GM23248 (cell line): ENCODE measurements at regions not wholly inside any gene's neighbourhood (a gene's known extent, or its start where the extent isn't known, plus 50 kb on each side); places are given as distances from the start of the nearest gene placed in this dataset.
"Not testable (repeated sequence)": the region's sequence is repeated elsewhere in the genome, so short reads cannot be mapped to it uniquely, and the experiment has no call there.

ENCODE experiments used
- EZH2 ChIP-seq: fragments of 200-600 bp; sonication (generic); IDR thresholded peaks from 2 replicates; pipeline ENCODE4 v1.6.1; 2018; ENCODE audit warnings: antibody characterized with exemption, mild to moderate bottlenecking; ENCODE audit not compliant: insufficient read depth, poor library complexity, severe bottlenecking
- EZH2phosphoT487 ChIP-seq: fragments of 200-600 bp; sonication (generic); IDR thresholded peaks from 2 replicates; pipeline ENCODE4 v1.6.1; 2018; ENCODE audit warnings: antibody characterized with exemption, moderate library complexity, mild to moderate bottlenecking, low read depth; ENCODE audit not compliant: insufficient read depth

DNA sequence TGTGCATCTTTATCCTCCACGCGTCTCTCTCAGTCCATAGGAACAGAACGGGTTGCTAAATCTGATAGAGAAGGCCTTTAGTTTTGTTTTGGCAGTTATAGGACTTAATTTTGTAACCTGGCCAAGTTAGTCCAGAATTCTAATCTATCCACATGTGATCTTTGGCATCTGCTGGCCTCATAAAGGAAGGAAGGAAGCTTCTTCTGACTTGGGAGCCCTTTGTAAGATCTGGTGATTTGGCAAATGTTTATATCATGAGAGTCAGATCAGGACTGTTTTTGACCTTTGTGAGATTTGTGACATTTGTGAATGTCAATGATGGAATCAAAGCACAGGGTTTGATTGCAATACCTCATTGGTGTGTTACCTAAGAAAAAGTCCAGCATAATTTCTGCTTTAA, 96.4 kb upstream of the MTLN start:
- not testable (repeated sequence) for TF ChIP-seq EZH2phosphoT487, EZH2
